ENCODE measurements at regions not wholly inside any gene's neighbourhood (a gene's known extent, or its start where the extent isn't known, plus 50 kb on each side); places are given as distances from the start of the nearest gene placed in this dataset.

DNA sequence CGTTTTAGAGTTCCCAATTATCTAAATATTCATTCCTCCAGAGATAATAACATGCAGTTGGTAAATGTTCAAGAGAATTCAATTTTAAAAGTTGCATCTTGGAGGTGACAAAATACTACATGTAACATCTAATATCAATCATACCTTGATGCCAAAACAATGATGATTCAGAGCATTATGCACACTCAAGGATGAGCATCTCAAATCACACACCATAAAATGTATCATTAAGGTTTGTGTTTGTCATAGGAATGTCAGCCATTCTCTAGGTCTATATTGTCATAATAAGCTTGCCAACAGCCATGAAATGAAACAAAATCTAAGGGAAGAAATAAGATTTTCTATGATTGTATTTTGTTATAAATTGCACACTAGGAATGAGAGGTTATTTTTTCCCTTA is 1667.0 kb downstream of the DPP10 start (continued):
- no peak for TF ChIP-seq CREB1 (CRISPR knock-in tag; IDR thresholded peaks at IDR 0.05)
- TF ChIP-seq HMGA2 (CRISPR knock-in tag; IDR thresholded peaks at IDR 0.05) = no peak
- no peak for TF ChIP-seq NFATC4 (CRISPR knock-in tag; IDR thresholded peaks at IDR 0.05)
- no peak for TF ChIP-seq ESRRA (CRISPR knock-in tag; IDR thresholded peaks at IDR 0.05; ENCODE audit: borderline replicate concordance)

DNA sequence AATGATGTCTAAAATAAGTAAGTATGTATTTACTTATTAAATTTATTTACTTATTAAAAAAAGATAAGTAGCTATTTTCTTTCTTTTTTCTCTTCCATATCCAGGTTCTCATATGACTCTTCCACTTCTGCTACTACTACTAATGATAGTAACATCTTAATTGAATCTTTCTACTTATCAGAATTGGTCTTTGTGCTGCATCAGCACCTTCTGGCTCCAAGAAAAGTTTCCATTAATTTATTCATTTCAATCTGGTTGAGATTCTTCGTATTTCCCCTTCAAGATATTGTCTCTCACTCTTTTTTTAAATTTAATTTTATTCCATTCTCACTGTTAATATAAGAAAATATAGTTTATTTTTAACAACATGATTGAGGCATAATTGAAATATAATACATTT is 1675.4 kb downstream of the DPP10 start:
- TF ChIP-seq, protein P1, sequence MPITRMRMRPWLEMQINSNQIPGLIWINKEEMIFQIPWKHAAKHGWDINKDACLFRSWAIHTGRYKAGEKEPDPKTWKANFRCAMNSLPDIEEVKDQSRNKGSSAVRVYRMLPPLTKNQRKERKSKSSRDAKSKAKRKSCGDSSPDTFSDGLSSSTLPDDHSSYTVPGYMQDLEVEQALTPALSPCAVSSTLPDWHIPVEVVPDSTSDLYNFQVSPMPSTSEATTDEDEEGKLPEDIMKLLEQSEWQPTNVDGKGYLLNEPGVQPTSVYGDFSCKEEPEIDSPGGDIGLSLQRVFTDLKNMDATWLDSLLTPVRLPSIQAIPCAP (CRISPR knock-in tag; IDR thresholded peaks at IDR 0.05) = no peak
- TF ChIP-seq GTF2I (CRISPR knock-in tag; conservative IDR thresholded peaks at IDR 0.05) = no peak
- TF ChIP-seq ZNF219 (CRISPR knock-in tag; IDR thresholded peaks at IDR 0.05; ENCODE audit: borderline replicate concordance) = no peak
- no peak for TF ChIP-seq E2F1 (CRISPR knock-in tag; IDR thresholded peaks at IDR 0.05)
- no peak for TF ChIP-seq SP1 (CRISPR knock-in tag; conservative IDR thresholded peaks at IDR 0.05)
- TF ChIP-seq, protein P2, sequence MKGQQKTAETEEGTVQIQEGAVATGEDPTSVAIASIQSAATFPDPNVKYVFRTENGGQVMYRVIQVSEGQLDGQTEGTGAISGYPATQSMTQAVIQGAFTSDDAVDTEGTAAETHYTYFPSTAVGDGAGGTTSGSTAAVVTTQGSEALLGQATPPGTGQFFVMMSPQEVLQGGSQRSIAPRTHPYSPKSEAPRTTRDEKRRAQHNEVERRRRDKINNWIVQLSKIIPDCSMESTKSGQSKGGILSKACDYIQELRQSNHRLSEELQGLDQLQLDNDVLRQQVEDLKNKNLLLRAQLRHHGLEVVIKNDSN (CRISPR knock-in tag; IDR thresholded peaks at IDR 0.05) = no peak
- no peak for TF ChIP-seq PRDM15 (CRISPR knock-in tag; IDR thresholded peaks at IDR 0.05)
- no peak for TF ChIP-seq FOXP1 (CRISPR knock-in tag; IDR thresholded peaks at IDR 0.05; ENCODE audit: borderline replicate concordance)
- no peak for TF ChIP-seq ARID4B (CRISPR knock-in tag; IDR thresholded peaks at IDR 0.05; ENCODE audit: borderline replicate concordance)
- Mint-ChIP-seq H3K27ac (no peak overlapping the region), H3K27me3 (ENCODE audit: low read depth) (peaks cover 7% of the 10 kb centered on the region), H3K9me3 (peaks cover 36% of the 10 kb centered on the region), H3K4me1 (no peaks in the 10 kb centered on the region), H3K36me3 (peaks cover 24% of the 10 kb centered on the region), H3K4me3 (no peak overlapping the region)
- no peak for ATAC-seq
- CTCF ChIA-PET = no interaction called here
- no peak for DNase-seq (ENCODE audit: low spot score)
- POLR2A ChIA-PET = no interaction called here

GRCh38 chr2:116132833-116133232 is 1681.7 kb upstream of the DDX18 start:
- Mint-ChIP-seq H3K9me3 (peaks cover 30% of the 10 kb centered on the region), H3K36me3 (peaks cover 15% of the 10 kb centered on the region), H3K4me3 (no peak overlapping the region), H3K27me3 (ENCODE audit: low read depth) (peaks cover 45% of the 10 kb centered on the region), H3K27ac (no peak overlapping the region), H3K4me1 (no peaks in the 10 kb centered on the region)
- ChIA-PET POLR2A (no interaction called here), CTCF (no interaction called here)
- DNase-seq (ENCODE audit: low spot score) (no peak), ATAC-seq (no peak)
- TF ChIP-seq RORB (CRISPR knock-in tag; IDR thresholded peaks at IDR 0.05) (no peak), ZNF671 (CRISPR knock-in tag; IDR thresholded peaks at IDR 0.05) (no peak), RELA (CRISPR knock-in tag; IDR thresholded peaks at IDR 0.05; ENCODE audit: borderline replicate concordance) (no peak)
- TF ChIP-seq, protein P3, sequence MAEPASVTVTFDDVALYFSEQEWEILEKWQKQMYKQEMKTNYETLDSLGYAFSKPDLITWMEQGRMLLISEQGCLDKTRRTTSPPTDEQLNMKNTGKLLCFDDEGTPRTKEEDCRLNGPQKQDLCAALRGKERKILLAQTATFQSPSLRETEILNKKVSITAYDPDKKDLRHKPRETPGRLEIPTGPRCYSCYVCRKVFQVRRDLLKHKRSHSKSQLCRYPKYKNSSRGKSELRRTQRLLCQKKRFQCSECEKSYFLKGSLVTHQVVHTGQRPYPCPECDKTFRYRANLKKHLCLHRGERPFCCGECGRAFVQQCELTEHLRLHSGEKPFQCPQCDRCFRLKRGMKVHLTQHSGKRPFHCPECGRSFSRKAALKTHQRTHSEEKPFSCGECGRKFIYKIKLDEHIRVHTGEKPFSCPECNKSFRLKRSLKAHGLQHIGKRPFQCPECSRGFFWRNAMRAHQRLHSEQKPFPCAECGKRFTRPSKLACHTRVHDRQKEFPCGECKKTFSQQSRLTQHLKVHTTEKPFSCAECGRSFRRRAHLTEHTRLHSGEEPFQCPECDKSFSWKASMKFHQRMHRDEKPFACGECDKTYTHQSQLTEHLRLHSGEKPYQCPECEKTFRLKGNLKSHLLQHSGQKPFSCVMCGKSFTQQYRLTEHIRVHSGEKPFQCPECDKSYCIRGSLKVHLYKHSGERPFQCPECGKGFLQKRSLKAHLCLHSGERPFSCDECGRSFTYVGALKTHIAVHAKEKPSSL (CRISPR knock-in tag; conservative IDR thresholded peaks at IDR 0.05) = no peak
- TF ChIP-seq, protein P4, sequence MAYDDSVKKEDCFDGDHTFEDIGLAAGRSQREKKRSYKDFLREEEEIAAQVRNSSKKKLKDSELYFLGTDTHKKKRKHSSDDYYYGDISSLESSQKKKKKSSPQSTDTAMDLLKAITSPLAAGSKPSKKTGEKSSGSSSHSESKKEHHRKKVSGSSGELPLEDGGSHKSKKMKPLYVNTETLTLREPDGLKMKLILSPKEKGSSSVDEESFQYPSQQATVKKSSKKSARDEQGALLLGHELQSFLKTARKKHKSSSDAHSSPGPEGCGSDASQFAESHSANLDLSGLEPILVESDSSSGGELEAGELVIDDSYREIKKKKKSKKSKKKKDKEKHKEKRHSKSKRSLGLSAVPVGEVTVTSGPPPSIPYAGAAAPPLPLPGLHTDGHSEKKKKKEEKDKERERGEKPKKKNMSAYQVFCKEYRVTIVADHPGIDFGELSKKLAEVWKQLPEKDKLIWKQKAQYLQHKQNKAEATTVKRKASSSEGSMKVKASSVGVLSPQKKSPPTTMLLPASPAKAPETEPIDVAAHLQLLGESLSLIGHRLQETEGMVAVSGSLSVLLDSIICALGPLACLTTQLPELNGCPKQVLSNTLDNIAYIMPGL (CRISPR knock-in tag; IDR thresholded peaks at IDR 0.05) = no peak
